Loucy (cell line): ENCODE measurements at regions not wholly inside any gene's neighbourhood (a gene's known extent, or its start where the extent isn't known, plus 50 kb on each side); places are given as distances from the start of the nearest gene placed in this dataset.

Source experiments
- CTCF ChIP-seq: fragments of 200-600 bp; sonication (generic); conservative IDR thresholded peaks from 2 replicates; pipeline ENCODE4 v1.5.1; 2014; ENCODE audit warnings: mild to moderate bottlenecking, antibody characterized with exemption, low read length
- EZH2phosphoT487 ChIP-seq: fragments of 200-600 bp; IDR thresholded peaks from 2 replicates; pipeline ENCODE4 v1.6.1; 2018; ENCODE audit warnings: antibody characterized with exemption, mild to moderate bottlenecking, moderate library complexity, borderline replicate concordance

DNA sequence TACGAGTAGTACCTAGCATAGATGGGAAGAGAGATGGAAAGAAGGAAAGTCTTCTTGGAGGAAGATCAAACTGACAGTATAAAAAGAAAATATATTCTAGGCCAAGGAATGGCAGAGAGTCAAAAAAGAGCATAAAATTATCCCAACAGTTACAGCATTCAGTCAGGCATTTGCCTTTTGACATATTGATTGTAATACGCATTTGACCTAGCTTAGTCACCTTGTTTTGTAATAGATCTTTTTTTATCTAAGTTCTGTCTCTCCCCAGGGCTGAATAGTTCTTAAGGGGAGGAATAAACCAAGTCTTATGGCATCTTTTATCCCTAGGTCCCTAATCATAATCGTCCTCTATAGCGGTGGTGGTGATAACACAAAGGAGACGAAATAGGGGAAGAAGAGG, 657.3 kb upstream of the PIK3C3 start:
- no peak for TF ChIP-seq CTCF
- TF ChIP-seq EZH2phosphoT487 = no peak
